ENCODE measurements at regions not wholly inside any gene's neighbourhood (a gene's known extent, or its start where the extent isn't known, plus 50 kb on each side); places are given as distances from the start of the nearest gene placed in this dataset.

- H3K4me3 ChIP-seq (replicated peaks in 1 of 2; ENCODE audit: low read depth in 1 of 2, low read length in 2 of 2): no peak overlapping the region
- H4K20me1 ChIP-seq (ENCODE audit: insufficient read depth): no peaks in the 10 kb centered on the region
- H3K27me3 ChIP-seq (ENCODE audit: insufficient read depth, low read length): no peaks in the 10 kb centered on the region
- no peak overlapping the region for H3K4me2 ChIP-seq (ENCODE audit: low read length)
- H3K27ac ChIP-seq (ENCODE audit: low read depth, low read length): no peak overlapping the region
- no peak overlapping the region for H3K9ac ChIP-seq (ENCODE audit: low read length)
- RAD21 ChIA-PET (ENCODE audit: low non-redundant PET in 1 of 2, low total read pairs in 2 of 2, uncharacterized antibody in 2 of 2, unreplicated experiment in 2 of 2): no interaction called here
- no TSS peak for BruUV-seq (replicated peaks)
- H3K9me3 ChIP-seq (ENCODE audit: control insufficient read depth in 1 of 2, insufficient read depth in 1 of 2, low read depth in 1 of 2, low read length in 2 of 2): no peaks in the 10 kb centered on the region
- DNase-seq (ENCODE audit: low read depth, low spot score) (no peak), ATAC-seq (no peak)
- no peaks in the 10 kb centered on the region for H3K4me1 ChIP-seq (ENCODE audit: control insufficient read depth in 1 of 2, insufficient read depth in 2 of 2, low read length in 2 of 2)
- CTCF ChIA-PET: no interaction called here
- no peaks in the 10 kb centered on the region for H3K79me2 ChIP-seq (ENCODE audit: insufficient read depth, low read length)
- H3K36me3 ChIP-seq (ENCODE audit: control insufficient read depth in 1 of 2, insufficient read depth in 2 of 2, low read length in 2 of 2): no peaks in the 10 kb centered on the region
- intact Hi-C loops (cut with micrococcal nuclease): no loop called here
- no peak overlapping the region for H2AFZ ChIP-seq (ENCODE audit: low read depth, low read length, poor library complexity, severe bottlenecking)
- no peaks in the 10 kb centered on the region for H3K9me2 ChIP-seq (ENCODE audit: insufficient read depth)
- TF ChIP-seq ZFX (IDR thresholded peaks at IDR 0.05): no peak
- TF ChIP-seq SP1 (IDR thresholded peaks at IDR 0.05; ENCODE audit: low read depth): no peak
- TF ChIP-seq YY1 (IDR thresholded peaks at IDR 0.05; ENCODE audit: extremely low read depth, insufficient replicate concordance, low read depth, low read length): no peak
- TF ChIP-seq POLR2A (IDR thresholded peaks at IDR 0.05; ENCODE audit: borderline replicate concordance, extremely low read depth, insufficient read depth, insufficient read length): no peak
- no peak for TF ChIP-seq JUND (IDR thresholded peaks at IDR 0.05)
- TF ChIP-seq, protein P1, sequence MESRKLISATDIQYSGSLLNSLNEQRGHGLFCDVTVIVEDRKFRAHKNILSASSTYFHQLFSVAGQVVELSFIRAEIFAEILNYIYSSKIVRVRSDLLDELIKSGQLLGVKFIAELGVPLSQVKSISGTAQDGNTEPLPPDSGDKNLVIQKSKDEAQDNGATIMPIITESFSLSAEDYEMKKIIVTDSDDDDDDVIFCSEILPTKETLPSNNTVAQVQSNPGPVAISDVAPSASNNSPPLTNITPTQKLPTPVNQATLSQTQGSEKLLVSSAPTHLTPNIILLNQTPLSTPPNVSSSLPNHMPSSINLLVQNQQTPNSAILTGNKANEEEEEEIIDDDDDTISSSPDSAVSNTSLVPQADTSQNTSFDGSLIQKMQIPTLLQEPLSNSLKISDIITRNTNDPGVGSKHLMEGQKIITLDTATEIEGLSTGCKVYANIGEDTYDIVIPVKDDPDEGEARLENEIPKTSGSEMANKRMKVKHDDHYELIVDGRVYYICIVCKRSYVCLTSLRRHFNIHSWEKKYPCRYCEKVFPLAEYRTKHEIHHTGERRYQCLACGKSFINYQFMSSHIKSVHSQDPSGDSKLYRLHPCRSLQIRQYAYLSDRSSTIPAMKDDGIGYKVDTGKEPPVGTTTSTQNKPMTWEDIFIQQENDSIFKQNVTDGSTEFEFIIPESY (IDR thresholded peaks at IDR 0.05; ENCODE audit: extremely low read depth, insufficient replicate concordance, low read length): no peak
- TF ChIP-seq SRF (IDR thresholded peaks at IDR 0.05; ENCODE audit: low read depth): no peak
- no peak for TF ChIP-seq TCF7L2 (IDR thresholded peaks at IDR 0.05; ENCODE audit: borderline replicate concordance, extremely low read depth, insufficient read depth, insufficient read length)
- TF ChIP-seq CBX3 (IDR thresholded peaks at IDR 0.05; ENCODE audit: low read depth): no peak
- POLR2A ChIA-PET: no interaction called here
These were observed 785.3 kb downstream of the ARAP2 start for GRCh38 chr4:35459045-35459444.

Data from HCT116 (cell line).